ENCODE measurements at regions not wholly inside any gene's neighbourhood (a gene's known extent, or its start where the extent isn't known, plus 50 kb on each side); places are given as distances from the start of the nearest gene placed in this dataset.

GRCh38 chr9:8205576-8205975, 406.0 kb upstream of the DMAC1 start:
- no peak overlapping the region for H3K4me3 ChIP-seq (ENCODE audit: low read depth, low read length)
- TF ChIP-seq CTCF (IDR thresholded peaks at IDR 0.05; ENCODE audit: low read depth, low read length, missing control alignments) = no peak
- no peak for DNase-seq (ENCODE audit: low read depth)

GRCh38 chr9:8189881-8190280, 390.3 kb upstream of the DMAC1 start:
- TF ChIP-seq CTCF (IDR thresholded peaks at IDR 0.05; ENCODE audit: low read depth, low read length, missing control alignments) = no peak
- DNase-seq (ENCODE audit: low read depth) = no peak
- H3K4me3 ChIP-seq (ENCODE audit: low read depth, low read length) = no peak overlapping the region

- DNase-seq (ENCODE audit: low read depth) = no peak
- no peak for TF ChIP-seq CTCF (IDR thresholded peaks at IDR 0.05; ENCODE audit: low read depth, low read length, missing control alignments)
- no peak overlapping the region for H3K4me3 ChIP-seq (ENCODE audit: low read depth, low read length)
Observed at GRCh38 chr9:8188723-8189407, 389.3 kb upstream of the DMAC1 start.

GRCh38 chr9:8186560-8186959, 387.0 kb upstream of the DMAC1 start:
- H3K4me3 ChIP-seq (ENCODE audit: low read depth, low read length) = no peak overlapping the region
- no peak for DNase-seq (ENCODE audit: low read depth)
- TF ChIP-seq CTCF (IDR thresholded peaks at IDR 0.05; ENCODE audit: low read depth, low read length, missing control alignments) = no peak

- no peak for DNase-seq (ENCODE audit: low read depth)
- TF ChIP-seq CTCF (IDR thresholded peaks at IDR 0.05; ENCODE audit: low read depth, low read length, missing control alignments) = no peak
Observed at GRCh38 chr9:8183618-8184017, 384.0 kb upstream of the DMAC1 start.

GRCh38 chr9:8179381-8180053, 379.9 kb upstream of the DMAC1 start:
- TF ChIP-seq CTCF (IDR thresholded peaks at IDR 0.05; ENCODE audit: low read depth, low read length, missing control alignments) = no peak
- H3K4me3 ChIP-seq (ENCODE audit: low read depth, low read length) = no peak overlapping the region
- no peak for DNase-seq (ENCODE audit: low read depth)

More at GRCh38 chr9:8183618-8184017, 384.0 kb upstream of the DMAC1 start:
- no peak overlapping the region for H3K4me3 ChIP-seq (ENCODE audit: low read depth, low read length)

GRCh38 chr9:8172000-8172399, 372.4 kb upstream of the DMAC1 start:
- no peak for DNase-seq (ENCODE audit: low read depth)
- no peak for TF ChIP-seq CTCF (IDR thresholded peaks at IDR 0.05; ENCODE audit: low read depth, low read length, missing control alignments)
- H3K4me3 ChIP-seq (ENCODE audit: low read depth, low read length) = no peak overlapping the region
